OCI-LY7 (cell line): ENCODE measurements at regions not wholly inside any gene's neighbourhood (a gene's known extent, or its start where the extent isn't known, plus 50 kb on each side); places are given as distances from the start of the nearest gene placed in this dataset.

Source experiments
- CTCF ChIP-seq: fragments of 200-600 bp; sonication (generic); conservative IDR thresholded peaks from 2 replicates; pipeline ENCODE4 v1.5.1; 2014; ENCODE audit warnings: mild to moderate bottlenecking, antibody characterized with exemption, low read length, moderate library complexity, mixed read lengths
- EZH2phosphoT487 ChIP-seq: fragments of 200-600 bp; sonication (generic); IDR thresholded peaks from 2 replicates; pipeline ENCODE4 v1.6.1; 2018; ENCODE audit warnings: low read depth, borderline replicate concordance, mild to moderate bottlenecking, mixed run types, antibody characterized with exemption, low read length, moderate library complexity, mixed read lengths

- TF ChIP-seq CTCF (no peak), EZH2phosphoT487 (no peak)
These were observed 154.1 kb upstream of the HS3ST3A1 start for GRCh38 chr17:13755851-13756250.
